ENCODE measurements at regions not wholly inside any gene's neighbourhood (a gene's known extent, or its start where the extent isn't known, plus 50 kb on each side); places are given as distances from the start of the nearest gene placed in this dataset.

GRCh38 chr21:24276204-24276603 is 1331.1 kb downstream of the MRPL39 start:
- TF ChIP-seq, protein P1, sequence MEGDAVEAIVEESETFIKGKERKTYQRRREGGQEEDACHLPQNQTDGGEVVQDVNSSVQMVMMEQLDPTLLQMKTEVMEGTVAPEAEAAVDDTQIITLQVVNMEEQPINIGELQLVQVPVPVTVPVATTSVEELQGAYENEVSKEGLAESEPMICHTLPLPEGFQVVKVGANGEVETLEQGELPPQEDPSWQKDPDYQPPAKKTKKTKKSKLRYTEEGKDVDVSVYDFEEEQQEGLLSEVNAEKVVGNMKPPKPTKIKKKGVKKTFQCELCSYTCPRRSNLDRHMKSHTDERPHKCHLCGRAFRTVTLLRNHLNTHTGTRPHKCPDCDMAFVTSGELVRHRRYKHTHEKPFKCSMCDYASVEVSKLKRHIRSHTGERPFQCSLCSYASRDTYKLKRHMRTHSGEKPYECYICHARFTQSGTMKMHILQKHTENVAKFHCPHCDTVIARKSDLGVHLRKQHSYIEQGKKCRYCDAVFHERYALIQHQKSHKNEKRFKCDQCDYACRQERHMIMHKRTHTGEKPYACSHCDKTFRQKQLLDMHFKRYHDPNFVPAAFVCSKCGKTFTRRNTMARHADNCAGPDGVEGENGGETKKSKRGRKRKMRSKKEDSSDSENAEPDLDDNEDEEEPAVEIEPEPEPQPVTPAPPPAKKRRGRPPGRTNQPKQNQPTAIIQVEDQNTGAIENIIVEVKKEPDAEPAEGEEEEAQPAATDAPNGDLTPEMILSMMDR (IDR thresholded peaks at IDR 0.05) = no peak
- TF ChIP-seq POLR2A (IDR thresholded peaks at IDR 0.05) = no peak

Data from lower leg skin (tissue), 3 donors.